Upper lobe of left lung (tissue), 6 donors: ENCODE measurements at regions not wholly inside any gene's neighbourhood (a gene's known extent, or its start where the extent isn't known, plus 50 kb on each side); places are given as distances from the start of the nearest gene placed in this dataset.
A peak's percentile ranks its signal among the peaks of the same experiment; 100 is the strongest.

Source experiments
- ATAC-seq, 2 donors: fragments of 200-7000 bp; cut with Tn5 transposase; one replicate each; pipeline ENCODE4 v1.9.1; 2022; ENCODE audit warnings: mild to moderate bottlenecking in 2 of 2, moderate library complexity in 2 of 2; ENCODE audit not compliant: low FRiP score in 2 of 2
- DNase-seq, 2 donors: peaks; one replicate each; pipeline ENCODE4 v3.0.0-alpha.2; 2019 to 2020
- H3K27ac ChIP-seq, 4 donors: fragments of 200-600 bp; sonication (generic); one replicate each; pipeline ENCODE4 v1.5.1; 2016 to 2019
- H3K27me3 ChIP-seq, 4 donors: fragments of 200-600 bp; sonication (generic); one replicate each; pipeline ENCODE4 v1.5.1; 2017 to 2019
- H3K36me3 ChIP-seq, 4 donors: fragments of 200-600 bp; sonication (generic); one replicate each; pipeline ENCODE4 v1.5.1; 2016 to 2019
- H3K4me1 ChIP-seq, 4 donors: fragments of 200-600 bp; sonication (generic); one replicate each; pipeline ENCODE4 v1.5.1; 2018 to 2019
- H3K4me3 ChIP-seq, 4 donors: fragments of 200-600 bp; sonication (generic); one replicate each; pipeline ENCODE4 v1.5.1; 2017 to 2019; ENCODE audit warnings: mild to moderate bottlenecking in 2 of 4, moderate library complexity in 1 of 4
- H3K9me3 ChIP-seq, 4 donors: fragments of 200-600 bp; sonication (generic); one replicate each; pipeline ENCODE4 v1.5.1; 2018 to 2019
- EP300 ChIP-seq, 4 donors: sonication (generic); formaldehyde crosslinking; IDR thresholded peaks; one replicate each; pipeline ENCODE4 v1.5.1; 2017; ENCODE audit warnings: antibody characterized with exemption in 4 of 4, control low read depth in 2 of 4
- POLR2A ChIP-seq, 4 donors: fragments of 450-650 bp; IDR thresholded peaks; one replicate each; pipeline ENCODE4 v1.5.1; 2016 to 2017; ENCODE audit warnings: antibody characterized with exemption in 4 of 4, mild to moderate bottlenecking in 2 of 4
- POLR2AphosphoS5 ChIP-seq, 2 donors: sonication (generic); formaldehyde crosslinking; IDR thresholded peaks; one replicate each; pipeline ENCODE4 v1.5.1; 2017; ENCODE audit warnings: antibody characterized with exemption in 2 of 2
- WGBS, 2 donors: methylation state at CpG; one replicate each; pipeline ENCODE4 v1.1.5; 2017 to 2018; 5-methylcytosine and 5-hydroxymethylcytosine counted together
- TF ChIP-seq, protein P1 (sequence below), 6 experiments: fragments of 450-650 bp in 4 of 6; fragments of 200-600 bp in 2 of 6; sonication (generic) in 2 of 6; IDR thresholded peaks; one replicate each; pipeline ENCODE4 v1.5.1; 2016 to 2019; ENCODE audit warnings: antibody characterized with exemption in 6 of 6
- donor health status: DM: no; HTN: no; CAD: no; lungs with moderate emphysema.
- donor health status: DM: no; HTN: yes; CAD: no; lungs with severe emphysema.

- H3K9me3 ChIP-seq = no peaks in the 10 kb centered on the region
- H3K4me3 ChIP-seq = no peak overlapping the region
- H3K4me1 ChIP-seq = no peaks in the 10 kb centered on the region
- no peaks in the 10 kb centered on the region for H3K27me3 ChIP-seq
- no peaks in the 10 kb centered on the region for H3K36me3 ChIP-seq
- TF ChIP-seq EP300 (IDR thresholded peaks at IDR 0.05) (no peak), POLR2A (IDR thresholded peaks at IDR 0.05) (no peak), POLR2AphosphoS5 (IDR thresholded peaks at IDR 0.05) (no peak)
- TF ChIP-seq, protein P1, sequence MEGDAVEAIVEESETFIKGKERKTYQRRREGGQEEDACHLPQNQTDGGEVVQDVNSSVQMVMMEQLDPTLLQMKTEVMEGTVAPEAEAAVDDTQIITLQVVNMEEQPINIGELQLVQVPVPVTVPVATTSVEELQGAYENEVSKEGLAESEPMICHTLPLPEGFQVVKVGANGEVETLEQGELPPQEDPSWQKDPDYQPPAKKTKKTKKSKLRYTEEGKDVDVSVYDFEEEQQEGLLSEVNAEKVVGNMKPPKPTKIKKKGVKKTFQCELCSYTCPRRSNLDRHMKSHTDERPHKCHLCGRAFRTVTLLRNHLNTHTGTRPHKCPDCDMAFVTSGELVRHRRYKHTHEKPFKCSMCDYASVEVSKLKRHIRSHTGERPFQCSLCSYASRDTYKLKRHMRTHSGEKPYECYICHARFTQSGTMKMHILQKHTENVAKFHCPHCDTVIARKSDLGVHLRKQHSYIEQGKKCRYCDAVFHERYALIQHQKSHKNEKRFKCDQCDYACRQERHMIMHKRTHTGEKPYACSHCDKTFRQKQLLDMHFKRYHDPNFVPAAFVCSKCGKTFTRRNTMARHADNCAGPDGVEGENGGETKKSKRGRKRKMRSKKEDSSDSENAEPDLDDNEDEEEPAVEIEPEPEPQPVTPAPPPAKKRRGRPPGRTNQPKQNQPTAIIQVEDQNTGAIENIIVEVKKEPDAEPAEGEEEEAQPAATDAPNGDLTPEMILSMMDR (IDR thresholded peaks at IDR 0.05) = no peak
- no peak for ATAC-seq
- DNase-seq = no peak
- H3K27ac ChIP-seq = no peak overlapping the region
- 87 to 91% methylated on average over 4 of the region's 4 CpGs for WGBS, 2 donors
These were observed 245.0 kb upstream of the PWP1 start for GRCh38 chr12:107440606-107441005.

DNA sequence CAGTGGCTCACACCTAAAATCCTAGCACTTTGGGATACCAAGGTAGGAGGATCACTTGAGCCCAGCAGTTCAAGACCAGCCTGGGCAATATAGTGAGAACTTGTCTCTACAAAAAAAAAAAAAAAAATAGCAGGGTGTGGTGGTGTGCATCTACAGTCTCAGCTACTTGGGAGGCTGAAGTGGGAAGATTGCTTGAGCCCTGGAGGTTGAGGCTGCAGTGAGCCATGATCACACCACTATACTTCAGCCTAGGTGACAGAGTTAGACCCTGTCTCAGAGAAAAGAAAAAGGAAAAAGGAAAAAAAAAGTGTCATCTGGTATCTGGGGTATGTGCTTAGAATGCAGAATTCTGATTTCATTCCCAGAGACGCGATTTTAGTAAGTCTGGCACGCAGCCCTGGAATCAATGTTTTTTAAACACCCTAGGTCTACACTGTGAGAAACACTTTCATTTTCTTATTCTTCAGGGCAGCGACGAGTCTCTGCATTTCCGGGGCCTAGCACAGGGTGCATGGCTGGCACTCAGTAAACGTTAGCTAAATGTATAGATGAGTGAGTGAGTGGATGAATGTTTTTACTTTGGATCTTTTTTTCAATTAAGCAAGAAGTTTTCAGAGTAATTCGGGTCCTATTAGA lies 243.8 kb upstream of the PWP1 start:
- ATAC-seq (peak in 1 of 2 donors; percentile 54), DNase-seq (no peak)
- WGBS, 2 donors = 52 to 53% methylated on average over 8 of the region's 8 CpGs
- no peaks in the 10 kb centered on the region for H3K4me1 ChIP-seq
- no peaks in the 10 kb centered on the region for H3K27me3 ChIP-seq
- no peaks in the 10 kb centered on the region for H3K36me3 ChIP-seq
- H3K9me3 ChIP-seq = no peaks in the 10 kb centered on the region
- TF ChIP-seq EP300 (IDR thresholded peaks at IDR 0.05) (no peak), POLR2A (IDR thresholded peaks at IDR 0.05) (no peak), POLR2AphosphoS5 (IDR thresholded peaks at IDR 0.05) (no peak)
- TF ChIP-seq, protein P1 (IDR thresholded peaks at IDR 0.05) = no peak
- no peak overlapping the region for H3K27ac ChIP-seq
- H3K4me3 ChIP-seq = peak overlapping the region in 1 of 4 donors; percentile 24

DNA sequence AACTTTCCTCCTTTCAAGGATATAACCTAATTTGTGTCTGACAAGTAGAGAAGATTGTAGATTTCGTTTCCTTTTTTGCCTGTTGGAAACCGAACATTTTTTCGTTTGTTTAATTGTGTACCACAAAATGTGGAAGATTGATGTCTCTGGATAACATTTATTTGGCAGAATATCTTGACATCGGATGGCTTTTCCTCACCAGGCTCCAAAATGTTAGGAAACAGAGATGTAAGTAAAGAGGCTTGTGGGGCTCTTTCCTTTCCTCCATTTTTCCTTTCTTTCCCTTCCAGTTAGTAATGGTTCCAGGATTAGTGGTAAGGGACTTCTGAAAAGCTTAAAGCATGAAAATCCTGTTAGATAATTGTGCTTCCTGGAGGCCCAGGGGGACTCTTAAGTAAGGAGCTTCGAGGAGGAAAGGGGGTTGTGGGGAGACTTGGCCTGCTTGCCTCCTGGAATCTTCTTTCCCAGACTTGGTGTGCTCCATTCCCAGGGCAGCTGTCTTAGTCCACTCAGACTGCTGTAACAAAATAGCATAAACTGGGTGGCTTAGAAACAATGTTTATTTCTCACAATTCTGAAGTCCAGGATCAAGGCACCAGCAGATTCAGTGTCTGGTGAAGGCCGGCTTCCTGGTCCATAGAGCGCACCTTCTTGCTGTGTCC lies 243.1 kb upstream of the PWP1 start:
- Histone ChIP-seq H3K27ac (no peak overlapping the region), H3K27me3 (no peaks in the 10 kb centered on the region), H3K36me3 (no peaks in the 10 kb centered on the region), H3K4me1 (no peaks in the 10 kb centered on the region), H3K9me3 (no peaks in the 10 kb centered on the region), H3K4me3 (peak overlapping the region in 1 of 4 donors; percentile 24)
- ATAC-seq = no peak
- WGBS, 2 donors = 75% methylated on average over 7 of the region's 7 CpGs
- TF ChIP-seq POLR2A (IDR thresholded peaks at IDR 0.05) (no peak), POLR2AphosphoS5 (IDR thresholded peaks at IDR 0.05) (no peak), EP300 (IDR thresholded peaks at IDR 0.05) (no peak)
- TF ChIP-seq, protein P1 (IDR thresholded peaks at IDR 0.05) = no peak
- DNase-seq = no peak

GRCh38 chr12:107443320-107444090 lies 242.1 kb upstream of the PWP1 start:
- Histone ChIP-seq H3K4me1 (no peaks in the 10 kb centered on the region), H3K27me3 (no peaks in the 10 kb centered on the region), H3K36me3 (no peaks in the 10 kb centered on the region), H3K27ac (no peak overlapping the region), H3K9me3 (no peaks in the 10 kb centered on the region), H3K4me3 (no peak overlapping the region)
- 90 to 91% methylated on average over 10 of the region's 10 CpGs for WGBS, 2 donors
- TF ChIP-seq EP300 (IDR thresholded peaks at IDR 0.05) (no peak), POLR2A (IDR thresholded peaks at IDR 0.05) (no peak), POLR2AphosphoS5 (IDR thresholded peaks at IDR 0.05) (no peak)
- TF ChIP-seq, protein P1 (IDR thresholded peaks at IDR 0.05) = no peak
- DNase-seq (no peak), ATAC-seq (no peak)
